Transverse colon (tissue), 4 donors: ENCODE measurements at regions not wholly inside any gene's neighbourhood (a gene's known extent, or its start where the extent isn't known, plus 50 kb on each side); places are given as distances from the start of the nearest gene placed in this dataset.

Experiments
- CTCF ChIP-seq, 5 experiments: fragments of 200-600 bp in 3 of 5; fragments of 450-650 bp in 2 of 5; sonication (generic) in 3 of 5; IDR thresholded peaks; 1 replicate in 2 of 5; 2 replicates in 3 of 5; pipeline ENCODE4 v1.5.1; 2016 to 2017; ENCODE audit warnings: antibody characterized with exemption in 5 of 5, inconsistent platforms in 3 of 5, mild to moderate bottlenecking in 2 of 5, moderate library complexity in 1 of 5
- POLR2A ChIP-seq: fragments of 450-650 bp; IDR thresholded peaks from one replicate; pipeline ENCODE4 v1.6.1; 2016; ENCODE audit warnings: antibody characterized with exemption, mild to moderate bottlenecking, moderate library complexity
- POLR2AphosphoS5 ChIP-seq, 3 donors: sonication (generic); formaldehyde crosslinking; IDR thresholded peaks; one replicate each; pipeline ENCODE4 v1.6.1; 2016; ENCODE audit warnings: antibody characterized with exemption in 3 of 3

- no peak for TF ChIP-seq CTCF (IDR thresholded peaks at IDR 0.05)
- TF ChIP-seq POLR2A: no peak
- TF ChIP-seq POLR2AphosphoS5 (IDR thresholded peaks at IDR 0.05): no peak
Observed at GRCh38 chr9:135324329-135324728, 155.3 kb upstream of the PPP1R26 start.
